NCI-H446 treated with DMSO at 0.1 percent for 48 hours (cell line): ENCODE measurements at regions not wholly inside any gene's neighbourhood (a gene's known extent, or its start where the extent isn't known, plus 50 kb on each side); places are given as distances from the start of the nearest gene placed in this dataset.

ENCODE experiments used
- DNase-seq: peaks from one replicate; lab custom pipeline; 2025; lab: John Stamatoyannopoulos, UW

DNA sequence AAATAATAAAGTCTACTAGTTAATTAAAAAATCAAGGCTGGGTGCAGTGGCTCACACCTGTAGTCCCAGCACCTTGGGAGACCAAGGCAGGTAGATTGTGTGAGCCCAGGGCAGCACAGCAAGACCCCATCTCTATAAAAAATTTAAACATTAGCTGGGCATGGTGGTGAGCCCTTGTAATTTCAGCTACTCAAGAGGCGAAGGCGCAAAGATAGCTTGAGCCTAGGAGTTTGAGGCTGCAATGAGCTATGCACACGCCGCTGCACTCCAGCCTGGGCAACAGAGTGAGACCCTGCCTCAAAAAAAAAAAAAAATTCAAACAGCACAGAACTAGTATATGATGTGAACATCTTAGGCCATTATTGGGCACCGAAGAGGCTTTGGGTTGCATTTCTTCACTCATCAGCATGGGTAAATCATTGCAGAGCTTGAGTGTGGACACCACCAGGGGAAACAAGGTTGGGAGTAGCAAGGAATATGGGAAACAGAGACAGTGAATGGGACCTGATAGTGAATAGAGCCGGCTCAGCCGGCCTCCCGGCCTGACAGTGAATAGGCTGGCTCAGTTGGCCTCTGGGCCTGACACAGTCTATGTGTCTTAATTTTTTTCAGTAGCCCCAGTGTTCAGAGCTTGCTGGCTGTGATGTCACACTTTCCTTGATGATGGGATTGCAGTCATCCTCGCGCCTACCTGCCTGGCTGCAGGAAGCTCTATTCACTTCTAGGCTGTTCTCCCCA is 89.1 kb upstream of the ERRFI1 start:
- DNase-seq, result no peak

DNA sequence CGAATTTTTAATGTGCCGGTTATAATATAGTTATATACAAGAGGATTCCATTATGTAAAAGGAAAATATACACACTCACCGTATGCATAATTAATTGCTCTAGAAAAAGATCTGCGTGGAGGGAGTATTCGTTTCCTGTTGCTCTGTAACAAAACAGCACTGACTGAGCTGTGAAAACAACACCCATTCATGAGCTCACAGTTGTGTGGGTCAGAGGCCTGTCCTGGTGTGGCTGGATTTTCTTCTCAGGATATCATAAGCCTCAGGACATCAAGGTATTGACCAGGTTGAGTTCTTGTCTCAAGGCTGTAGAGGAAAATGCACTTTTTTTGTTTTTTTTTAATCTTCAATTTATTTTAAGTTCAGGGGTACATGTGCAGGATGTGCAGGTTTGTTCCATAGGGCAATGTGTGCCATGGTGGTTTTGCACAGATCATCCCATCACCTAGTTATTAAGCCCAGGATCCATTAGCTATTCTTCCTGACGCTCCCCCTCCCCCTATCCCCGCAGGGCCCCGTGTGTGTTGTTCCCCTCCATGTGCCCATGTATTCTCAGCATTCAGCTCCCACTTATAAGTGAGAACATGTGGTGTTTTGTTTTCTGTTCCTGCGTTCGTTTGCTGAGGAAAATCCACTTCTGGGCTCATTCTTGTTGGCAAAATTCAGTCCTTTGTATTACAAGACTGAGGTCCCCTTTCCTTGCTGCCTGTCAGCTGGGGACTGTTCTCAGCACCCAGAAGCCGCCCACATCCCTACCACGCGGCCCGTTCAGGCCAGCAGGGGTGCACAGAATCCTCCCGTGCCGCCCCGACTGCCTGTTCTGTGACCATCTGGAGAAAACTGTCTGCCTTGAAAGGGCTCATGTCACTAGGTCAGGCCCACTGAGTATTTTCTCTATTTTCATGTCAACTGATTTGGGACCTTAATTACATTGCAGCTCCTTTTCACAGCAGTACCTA is 87.4 kb upstream of the ERRFI1 start:
- no peak for DNase-seq

DNA sequence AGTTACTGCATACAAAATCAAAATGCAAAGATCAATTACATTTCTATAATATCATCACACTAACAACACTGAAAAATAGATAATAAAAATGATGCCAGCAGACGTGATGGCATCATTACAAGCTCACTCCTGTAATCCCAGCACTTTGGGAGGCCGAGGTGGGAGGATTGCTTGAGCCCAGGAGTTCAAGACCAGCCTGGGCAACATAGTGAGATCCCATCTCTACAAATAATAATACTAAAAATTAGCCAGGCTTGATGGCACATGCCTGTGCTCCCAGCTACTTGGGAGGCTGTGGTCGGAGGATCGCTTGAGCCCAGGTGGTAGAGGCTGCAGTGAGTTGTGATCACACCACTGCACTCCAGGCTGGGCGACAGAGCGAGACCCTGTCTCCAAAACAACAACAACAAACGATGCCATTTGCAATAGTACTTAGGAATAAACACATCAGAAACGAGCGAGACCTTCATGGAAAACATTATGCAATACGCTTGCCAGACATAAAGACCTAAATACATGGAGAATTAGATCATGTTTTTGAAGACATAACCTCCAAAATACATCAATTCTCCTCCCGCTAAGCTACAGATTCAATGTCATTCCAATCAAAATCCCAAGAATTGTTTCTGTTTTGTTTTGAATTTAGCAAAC is 86.6 kb upstream of the ERRFI1 start:
- DNase-seq, result no peak

DNA sequence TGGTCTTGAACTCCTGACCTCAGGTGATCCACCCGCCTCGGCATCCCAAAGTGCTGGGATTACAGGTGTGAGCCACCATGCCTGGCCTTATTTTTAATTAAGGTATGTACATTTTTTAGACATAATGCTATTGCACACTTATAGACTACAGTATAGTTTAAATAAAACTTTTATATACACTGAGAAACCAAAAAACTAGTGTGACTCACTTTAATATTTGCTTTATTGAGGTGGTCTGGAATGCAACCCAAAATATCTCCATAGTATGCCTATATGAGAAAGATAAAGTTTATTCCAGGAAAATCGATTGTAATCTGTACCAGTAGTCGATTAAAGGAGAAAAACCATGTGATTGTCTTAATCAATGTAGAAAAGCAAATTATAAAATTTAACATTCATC is 85.5 kb upstream of the ERRFI1 start:
- DNase-seq, result no peak

DNA sequence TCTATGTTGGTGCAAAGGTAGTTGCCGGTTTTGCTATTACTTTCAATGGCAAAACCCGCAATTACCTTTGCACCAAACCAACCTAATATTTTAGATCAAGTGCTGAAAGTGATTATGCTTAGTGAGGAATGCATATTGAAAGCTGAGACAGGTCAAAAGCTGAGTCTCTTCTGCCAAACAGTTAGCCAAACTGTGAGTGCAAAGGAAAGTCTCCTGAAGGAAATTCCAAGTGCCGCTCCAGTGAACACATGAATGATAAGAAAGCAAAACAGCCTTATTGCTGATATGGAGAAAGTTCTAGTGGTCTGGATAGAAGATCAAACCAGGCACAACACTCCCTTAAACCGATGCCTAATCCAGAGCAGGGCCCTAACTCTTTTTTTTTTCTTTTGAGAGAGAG is 83.1 kb upstream of the ERRFI1 start:
- no peak for DNase-seq

DNA sequence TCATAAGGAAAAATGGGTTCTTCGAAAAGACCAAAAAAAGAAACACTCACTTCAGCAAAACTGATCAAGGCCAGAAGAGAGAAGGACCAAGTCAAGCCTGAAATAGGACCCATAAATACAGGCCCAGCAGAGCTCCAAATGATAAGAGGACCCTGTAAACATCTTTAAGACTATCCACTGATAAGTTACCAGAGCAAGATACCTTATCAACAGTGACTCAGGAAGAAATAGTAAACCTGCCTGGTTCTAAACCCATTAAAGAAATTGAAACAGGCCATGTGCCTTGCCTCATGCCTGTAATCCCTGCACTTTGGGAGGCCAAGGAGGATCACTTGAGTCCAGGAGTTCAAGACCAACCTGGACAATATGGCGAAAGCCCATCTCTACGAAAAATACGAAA is 81.8 kb upstream of the ERRFI1 start:
- no peak for DNase-seq

DNA sequence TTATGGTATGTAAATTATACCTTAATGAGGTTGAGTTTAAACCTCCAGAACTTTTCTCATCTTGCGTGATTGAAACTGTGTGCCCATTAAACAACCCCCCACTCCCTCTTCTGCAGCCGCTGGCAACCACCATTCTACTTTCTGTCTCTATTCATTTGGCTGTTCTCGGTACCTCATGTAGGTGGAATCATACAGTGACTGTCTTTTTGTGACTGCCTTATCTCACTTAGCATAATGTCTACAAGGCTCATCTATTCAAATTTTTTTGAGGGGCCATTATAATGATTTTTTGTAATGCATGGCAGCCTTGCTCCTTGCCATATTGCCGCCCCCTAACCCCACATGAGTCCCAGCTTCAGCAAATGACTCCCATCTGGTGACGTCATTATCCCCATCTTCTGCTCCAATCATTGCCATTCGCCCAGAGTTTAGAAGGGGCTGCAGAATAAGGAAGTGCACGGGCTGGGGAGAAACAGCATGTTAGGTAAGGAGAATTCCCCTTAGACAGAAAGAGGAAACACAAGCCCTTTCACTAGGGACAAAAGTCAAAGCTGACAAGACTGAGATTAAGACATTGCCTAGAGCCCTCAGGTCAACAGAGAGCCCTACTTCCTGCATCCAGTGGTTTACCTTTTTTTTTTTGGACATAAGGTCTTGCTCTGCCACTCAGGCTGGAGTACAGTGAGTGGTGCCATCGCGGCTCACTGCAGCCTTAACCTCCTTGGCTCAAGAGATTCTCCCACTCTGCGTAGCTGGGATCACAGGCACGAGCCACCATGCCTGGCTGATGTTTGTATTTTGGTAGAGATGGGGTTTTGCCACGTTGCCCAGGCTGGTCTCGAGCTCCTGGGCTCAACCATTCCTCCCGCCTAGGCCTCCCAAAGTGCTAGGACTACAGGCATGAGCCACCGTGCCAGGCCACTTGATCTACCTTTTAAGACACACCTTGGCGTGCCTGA is 78.4 kb upstream of the ERRFI1 start:
- DNase-seq, result no peak

DNA sequence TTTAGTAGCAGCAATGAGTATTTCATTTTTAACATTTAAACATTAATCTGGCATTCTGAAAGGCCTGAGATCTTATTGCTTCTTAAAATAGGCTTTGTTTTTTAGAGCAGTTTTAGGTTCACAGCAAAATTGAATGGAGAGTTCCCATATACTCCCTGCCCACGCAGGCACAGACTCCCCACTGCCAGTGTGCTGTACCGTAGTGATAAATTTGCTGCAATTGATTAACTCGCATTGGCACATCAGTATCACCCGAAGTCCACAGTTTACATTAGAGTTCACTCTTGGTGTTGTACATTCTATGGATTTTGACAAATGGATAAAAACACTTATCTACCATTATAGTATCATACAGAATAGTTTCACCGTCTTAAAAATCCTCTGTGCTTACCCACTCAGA is 71.8 kb upstream of the ERRFI1 start:
- DNase-seq, result no peak

DNA sequence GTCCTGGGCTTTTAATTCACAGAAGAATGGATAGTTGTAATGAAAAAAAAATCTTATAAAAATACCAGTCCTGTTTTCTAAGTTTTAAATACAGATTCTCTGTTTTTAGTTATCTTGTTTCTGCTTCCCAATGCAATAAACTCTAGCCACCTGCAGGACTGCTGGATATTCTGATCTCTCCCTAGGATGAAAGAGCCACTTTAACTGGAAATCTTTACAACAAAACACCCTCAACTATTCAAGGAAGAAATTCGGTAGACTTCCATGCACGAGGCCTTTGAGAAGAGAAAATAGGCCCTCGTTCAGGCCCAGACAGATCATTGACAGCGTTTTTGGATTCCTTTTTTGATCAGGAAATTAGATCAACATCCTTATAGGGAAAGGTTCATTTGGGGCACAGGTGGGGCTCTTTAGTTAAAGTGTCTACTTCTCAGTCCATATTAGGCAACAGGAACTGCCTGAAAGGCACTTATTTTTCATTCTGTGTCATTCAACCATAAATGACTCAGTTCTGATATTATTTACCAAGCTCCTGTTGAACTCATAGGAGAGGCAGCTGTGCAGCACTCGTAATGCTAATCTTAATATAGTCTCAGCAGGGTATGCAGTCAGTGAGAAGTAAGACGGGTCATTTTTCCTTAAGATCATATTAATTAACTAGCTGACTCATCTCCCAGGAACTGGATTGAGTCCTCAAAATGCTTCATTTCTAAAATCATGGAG is 71.1 kb upstream of the ERRFI1 start:
- DNase-seq, result peak; percentile 79

DNA sequence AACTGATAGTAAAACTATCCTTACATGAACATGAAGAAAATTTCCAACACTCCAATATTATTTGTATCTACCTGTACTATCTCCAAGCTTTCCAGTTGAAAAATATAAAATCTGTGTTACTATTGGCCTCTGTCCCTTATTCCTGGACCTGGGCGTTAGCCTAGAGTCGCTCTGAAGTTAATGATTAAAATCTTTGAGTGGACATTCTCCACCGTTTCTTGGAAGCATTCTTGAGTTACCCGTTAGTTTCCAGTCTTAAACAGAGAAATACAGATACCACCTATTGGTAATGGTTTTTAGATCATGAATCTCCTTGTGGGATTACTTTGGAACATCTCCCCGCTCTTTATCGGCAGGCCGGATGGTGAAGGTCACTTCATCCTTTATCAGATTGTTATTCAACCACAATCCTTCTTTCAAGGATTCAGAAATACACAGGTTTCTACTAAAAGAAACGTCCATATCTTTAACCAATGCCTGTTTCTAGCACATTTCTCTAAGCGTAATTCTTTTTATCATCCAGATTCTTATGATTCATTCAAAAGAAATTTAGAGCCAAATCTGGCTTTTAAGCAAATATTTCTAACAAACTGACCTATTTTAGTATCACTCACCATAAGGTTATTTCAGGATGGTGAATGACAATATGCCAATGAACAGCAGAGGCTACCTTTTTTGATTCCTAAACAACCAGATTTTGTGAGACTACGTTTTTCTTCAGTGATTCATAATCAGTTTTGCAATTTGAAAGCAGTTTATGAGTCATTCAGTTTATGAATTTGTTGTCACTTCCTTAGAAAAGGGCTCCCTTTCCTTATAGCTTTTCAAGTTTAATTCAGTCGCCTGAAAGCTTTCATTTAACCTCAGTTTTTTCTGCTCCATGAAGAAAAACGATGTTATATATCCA is 70.2 kb upstream of the ERRFI1 start:
- peak; percentile 23 for DNase-seq

DNA sequence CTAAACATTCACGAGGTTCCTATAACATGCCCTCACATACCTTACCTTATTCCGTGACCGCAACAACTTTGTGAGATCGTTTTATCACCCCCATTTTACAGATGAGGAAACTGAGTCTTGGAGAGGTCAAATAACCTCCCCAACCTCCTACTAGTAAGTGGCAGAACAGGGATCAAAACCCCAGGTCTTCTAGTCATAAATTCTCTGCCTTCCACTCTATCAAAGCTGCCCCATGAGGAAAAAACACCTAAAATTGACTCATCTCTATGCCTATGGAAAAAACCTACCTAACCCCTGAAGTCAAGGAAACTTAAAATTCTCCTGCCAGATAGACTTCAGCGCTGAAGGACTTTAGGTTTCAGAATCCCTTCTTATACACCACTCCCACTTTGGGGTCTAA is 69.5 kb upstream of the ERRFI1 start:
- DNase-seq, result no peak

DNA sequence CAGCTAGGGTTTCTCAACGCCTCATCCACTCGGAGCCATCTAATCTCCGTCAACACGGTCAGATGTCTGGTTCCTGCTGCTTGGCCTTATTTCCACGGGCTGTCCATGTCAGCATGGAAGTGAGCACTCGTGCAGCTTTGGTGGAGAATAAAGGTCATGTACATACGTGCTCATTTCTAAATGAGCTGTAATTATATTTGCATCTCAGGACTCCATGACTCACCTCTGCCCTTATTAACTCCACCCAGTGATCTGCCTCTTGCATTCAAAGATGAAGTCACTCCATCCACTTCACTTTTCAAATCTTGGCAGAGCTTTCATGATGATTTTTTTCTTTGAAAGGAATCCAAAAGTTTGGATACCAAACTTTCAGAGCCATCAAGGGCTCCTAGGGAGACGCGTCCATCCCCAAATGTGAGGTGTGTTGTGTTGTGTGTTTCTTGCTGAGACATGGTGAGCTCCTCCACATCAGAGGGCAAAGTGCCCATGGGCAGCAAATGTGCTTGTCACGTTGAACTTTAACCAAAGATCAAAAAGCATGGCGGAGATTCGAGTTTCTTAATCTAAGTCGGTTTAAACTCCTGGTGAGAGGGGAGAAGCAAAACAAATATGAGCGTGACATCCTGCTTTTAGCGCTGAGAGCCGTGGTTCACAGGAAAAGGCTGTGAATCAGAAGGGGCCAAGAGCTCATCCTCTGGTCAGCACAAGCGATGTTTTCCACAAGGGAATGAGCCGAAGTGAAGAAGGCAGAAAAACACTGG is 68.6 kb upstream of the ERRFI1 start:
- peak; percentile 62 for DNase-seq

DNA sequence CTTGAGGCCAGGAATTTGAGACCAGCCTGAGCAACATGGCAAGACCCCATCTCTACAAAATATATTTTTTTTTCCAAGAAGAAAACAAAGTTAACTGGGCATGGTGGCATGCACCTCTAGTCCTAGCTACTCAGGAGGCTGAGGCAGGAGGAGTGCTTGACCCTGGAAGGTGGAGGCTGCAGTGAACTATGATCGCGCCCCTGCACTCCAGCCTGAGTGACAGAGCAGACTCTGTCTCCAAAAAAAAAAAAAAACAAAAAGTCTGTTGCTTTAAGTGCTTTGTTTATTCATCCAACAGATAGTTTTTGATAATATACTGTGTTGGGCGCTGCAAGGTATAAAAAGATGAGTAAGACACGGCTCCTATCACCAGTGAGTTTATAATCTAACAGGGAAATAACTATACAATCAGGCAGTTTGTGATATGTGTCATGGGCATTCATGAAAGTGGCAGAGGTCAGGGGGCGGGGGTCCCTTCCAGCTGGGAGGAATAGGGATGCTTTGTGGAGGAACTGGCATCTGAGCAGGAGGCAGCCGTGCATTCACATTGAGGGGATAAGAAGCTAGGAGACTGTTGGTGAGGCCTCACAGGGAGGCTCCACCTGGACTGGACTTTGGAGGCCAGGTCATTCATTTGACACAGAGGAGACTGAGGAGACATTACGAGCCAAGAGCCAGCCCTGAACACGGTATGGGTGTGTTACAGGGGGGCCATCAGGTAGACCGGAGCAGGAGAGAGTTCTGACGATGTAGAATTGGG is 67.3 kb upstream of the ERRFI1 start:
- no peak for DNase-seq

DNA sequence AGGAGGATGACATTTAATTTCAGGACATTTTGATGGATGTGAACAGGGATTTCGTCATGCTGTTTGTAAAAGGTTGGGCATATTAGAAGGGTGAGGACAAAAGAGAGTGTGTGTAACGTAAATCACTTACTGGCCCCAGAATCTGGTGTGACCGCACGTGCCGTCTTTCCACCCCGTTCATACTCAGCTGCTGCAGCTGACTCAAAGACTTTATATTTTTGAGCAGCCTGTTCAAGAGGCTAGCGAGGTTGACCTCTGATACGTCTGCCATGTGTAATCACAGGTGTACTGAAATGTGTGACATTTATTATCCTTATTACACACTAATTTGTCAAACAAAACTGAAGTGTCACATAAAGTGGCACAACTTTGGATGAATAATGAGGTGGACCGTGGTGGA is 66.5 kb upstream of the ERRFI1 start:
- no peak for DNase-seq

DNA sequence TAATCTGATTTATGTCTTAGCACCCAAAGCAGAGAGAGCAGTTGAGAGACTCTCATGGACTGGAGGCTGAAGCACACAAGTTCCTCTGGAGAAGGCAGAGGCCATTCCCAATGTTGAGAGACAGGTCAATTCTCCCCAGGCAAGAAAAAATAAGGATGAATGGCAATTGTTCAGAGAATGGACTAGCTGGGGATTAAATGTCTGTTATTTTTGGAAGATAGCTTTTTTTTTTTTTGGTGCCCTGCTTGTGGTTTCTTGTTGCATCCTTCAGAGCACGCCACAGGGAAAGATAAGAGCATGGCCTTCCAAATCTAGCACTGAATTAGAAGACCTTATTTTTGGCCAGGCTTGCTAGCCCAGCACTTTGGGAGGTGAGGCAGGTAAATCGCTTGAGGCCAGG is 65.6 kb upstream of the ERRFI1 start:
- DNase-seq, result no peak

DNA sequence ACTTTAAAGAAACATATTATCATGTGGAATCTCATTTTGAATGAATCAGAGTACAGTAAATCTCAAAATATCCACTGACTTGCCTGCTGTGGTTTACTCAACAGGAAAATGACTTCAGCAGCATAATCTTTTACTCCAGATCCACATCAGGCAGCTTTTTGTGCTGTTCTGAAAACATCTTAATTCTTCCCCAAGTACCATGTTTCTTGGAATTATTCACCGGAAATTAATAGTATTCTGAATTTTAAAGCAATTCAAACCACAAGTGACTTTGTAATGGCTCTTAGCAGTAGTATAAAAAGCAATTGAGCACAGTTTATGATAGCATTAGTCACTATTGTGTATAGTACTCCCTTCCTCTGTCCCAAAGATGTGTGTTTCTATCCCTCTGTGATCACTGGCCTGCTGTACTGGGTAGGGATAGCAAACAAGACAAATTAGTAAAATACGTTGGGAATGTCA is 64.2 kb upstream of the ERRFI1 start:
- no peak for DNase-seq

DNA sequence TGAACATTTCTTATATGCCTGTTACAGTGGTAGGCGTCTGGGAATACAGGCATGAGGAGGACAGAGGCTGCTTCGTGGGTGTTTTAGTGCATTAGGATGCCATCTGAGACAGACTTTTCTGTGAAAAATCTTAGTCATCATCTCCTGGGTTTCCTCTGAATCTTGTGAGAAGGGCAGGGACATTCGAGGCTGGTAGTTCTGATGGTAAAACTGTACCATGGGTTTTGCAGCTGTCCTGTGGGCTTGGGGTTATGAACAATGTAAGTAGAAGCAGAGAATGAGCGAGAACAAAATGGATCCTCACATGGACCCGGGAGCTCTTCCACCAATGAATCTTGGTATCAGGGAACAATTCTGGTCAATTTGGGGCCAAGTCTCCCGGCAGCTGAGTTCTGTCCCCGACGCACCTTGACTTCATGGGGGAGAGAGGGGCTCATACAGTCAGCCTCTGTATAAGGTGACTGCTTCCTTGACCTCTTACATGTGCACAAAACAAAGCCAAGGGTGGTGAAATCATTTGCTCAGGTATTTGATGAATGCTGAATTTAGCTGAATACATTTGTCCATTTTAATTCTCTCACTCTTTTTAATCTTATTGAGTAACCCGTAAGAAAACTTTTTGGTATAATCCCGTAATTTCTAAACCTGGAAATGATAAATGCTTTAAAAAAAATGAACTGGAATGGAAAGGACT is 63.6 kb upstream of the ERRFI1 start:
- no peak for DNase-seq

DNA sequence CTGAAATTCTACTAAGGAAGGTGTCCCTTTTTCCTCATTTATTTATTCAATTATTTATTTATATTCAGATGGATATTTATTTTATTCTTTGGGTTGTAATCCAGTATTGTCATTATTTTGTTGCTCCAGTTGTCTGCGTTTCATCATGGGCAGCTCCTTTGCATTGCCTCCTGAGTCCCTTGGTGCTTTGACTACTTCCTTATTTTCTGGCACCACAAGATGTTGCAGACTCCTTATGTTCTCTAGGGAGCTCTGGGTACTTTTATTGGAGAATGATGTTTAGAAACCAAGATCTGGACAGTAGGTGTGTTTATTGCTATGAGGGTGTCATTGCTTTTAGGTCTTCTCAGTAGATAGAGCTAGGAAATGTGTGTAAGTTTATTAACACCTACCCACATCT is 59.9 kb upstream of the ERRFI1 start:
- no peak for DNase-seq
